ENCODE measurements at regions not wholly inside any gene's neighbourhood (a gene's known extent, or its start where the extent isn't known, plus 50 kb on each side); places are given as distances from the start of the nearest gene placed in this dataset.

GRCh38 chr2:47655563-47655880 lies 84.7 kb upstream of the KCNK12 start:
- FAIRE-seq, result no peak

More at GRCh38 chr2:47655563-47655880, 84.7 kb upstream of the KCNK12 start:
- no peaks in the 10 kb centered on the region for H3K23me2 ChIP-seq (ENCODE audit: low read depth, low read length)
- ChIA-PET POLR2A (ENCODE audit: partially characterized antibody) (interaction anchor here (1.2 to 1.3 kb wide), 3 partner anchors 37 to 127 kb away, joined by 3 to 4 read pairs (median 3); partner anchors contain the start of gene MSH6), CTCF (ENCODE audit: partially characterized antibody) (interaction anchor here (0.9 to 7.0 kb wide), 18 partner anchors 13 to 127 kb away, joined by 3 to 73 read pairs (median 8); no protein-coding TSS in a partner anchor)
- no peak overlapping the region for H2BK15ac ChIP-seq (ENCODE audit: low read length)
- peak overlapping the region; percentile 68; the same call in 1 of the 2 replicates for H2BK12ac ChIP-seq (ENCODE audit: low read depth, low read length)
- H3K4ac ChIP-seq (replicated peaks; ENCODE audit: insufficient read length, low read depth, low read length), result no peak overlapping the region
- H3K23ac ChIP-seq (ENCODE audit: insufficient read length), result no peak overlapping the region
- DNase-seq (ENCODE audit: low read depth in 1 of 2, low spot score in 2 of 2), result no peak
- no peaks in the 10 kb centered on the region for H3K36me3 ChIP-seq (ENCODE audit: control insufficient read depth in 2 of 4, insufficient read depth in 4 of 4, low read length in 3 of 4)
- H3K27me3 ChIP-seq (replicated peaks in 1 of 4; ENCODE audit: control insufficient read depth in 3 of 4, extremely low read depth in 1 of 4, insufficient read depth in 3 of 4, low read length in 3 of 4), result no peaks in the 10 kb centered on the region; a peak in 2 of 7 replicates
- no peak overlapping the region for H4K8ac ChIP-seq (ENCODE audit: extremely low read depth, insufficient read depth, low read length)
- no peak for TF ChIP-seq SIRT6 (IDR thresholded peaks at IDR 0.05; ENCODE audit: low read length)
- peak; percentile 89 for TF ChIP-seq TAF7 (optimal IDR thresholded peaks at IDR 0.05; ENCODE audit: borderline replicate concordance, low read depth, low read length)
- TF ChIP-seq POLR2AphosphoS5 (IDR thresholded peaks at IDR 0.05; ENCODE audit: low read depth, low read length), result peak; percentile 52; the same call in 1 of the 2 replicates
- peak in 1 of 2 experiments; percentile 59; a peak in 2 of 3 replicates for TF ChIP-seq POLR2A (IDR thresholded peaks at IDR 0.05; ENCODE audit: control extremely low read depth in 1 of 2, low read depth in 2 of 2, low read length in 2 of 2)
- no peak for TF ChIP-seq SIX5 (IDR thresholded peaks at IDR 0.05; ENCODE audit: low read depth, low read length)
- H2BK5ac ChIP-seq (ENCODE audit: low read depth, low read length), result peak overlapping the region; percentile 38; the same call in 1 of the 2 replicates
- H3K4me3 ChIP-seq (ENCODE audit: extremely low read depth in 1 of 4, insufficient read depth in 2 of 4, low read depth in 3 of 4, low read length in 4 of 4), result no peak overlapping the region
- H3K14ac ChIP-seq (ENCODE audit: insufficient read length), result no peak overlapping the region
- H3K27ac ChIP-seq (ENCODE audit: low read depth, low read length), result no peak overlapping the region
- peak overlapping the region; percentile 84; the same call in 1 of the 2 replicates for H3K18ac ChIP-seq (ENCODE audit: extremely low read depth, low read length)
- H2BK20ac ChIP-seq (ENCODE audit: low read length), result peak overlapping the region; percentile 18; the same call in 1 of the 2 replicates
- no peaks in the 10 kb centered on the region for H3K79me1 ChIP-seq (ENCODE audit: low read depth, low read length)
- WGBS, 2 experiments (ENCODE audit: extremely low coverage in 1 of 2, insufficient coverage in 1 of 2, insufficient read length in 1 of 2, insufficient replicate concordance in 2 of 2, low coverage in 1 of 2, low lambda C conversion rate in 2 of 2, missing lambda C conversion rate in 1 of 2), result 74% methylated on average over 2 of the region's 2 CpGs; no CpG with 5 or more reads in 1 of the 2 experiments
- H2BK120ac ChIP-seq (replicated peaks; ENCODE audit: low read depth, low read length), result peak overlapping the region; percentile 81
- no peaks in the 10 kb centered on the region for H4K20me1 ChIP-seq (replicated peaks in 1 of 2; ENCODE audit: control insufficient read depth in 1 of 2, insufficient read depth in 2 of 2, low read length in 2 of 2)
- no peak overlapping the region for H3K9ac ChIP-seq (replicated peaks in 1 of 4; ENCODE audit: extremely low read depth in 1 of 4, low read depth in 3 of 4, low read length in 3 of 4)
- H3K9me3 ChIP-seq (ENCODE audit: insufficient read depth in 2 of 2, low read depth in 1 of 2, low read length in 1 of 2), result no peaks in the 10 kb centered on the region
- peak overlapping the region; percentile 45 for H4K91ac ChIP-seq (replicated peaks; ENCODE audit: insufficient read length, low read length)
- peak overlapping the region; percentile 45 for H4K5ac ChIP-seq (ENCODE audit: insufficient read length, low read depth, low read length)
- H3K56ac ChIP-seq (replicated peaks; ENCODE audit: insufficient read length, low read depth, low read length), result no peak overlapping the region
- H3K79me2 ChIP-seq (ENCODE audit: control insufficient read depth in 1 of 2, insufficient read depth in 2 of 2, low read length in 2 of 2), result no peaks in the 10 kb centered on the region
- H3K4me2 ChIP-seq (ENCODE audit: insufficient read depth in 1 of 2, low read depth in 2 of 2, low read length in 2 of 2), result no peak overlapping the region
- no peak overlapping the region for H2AK5ac ChIP-seq (ENCODE audit: low read depth, low read length)
- H3K4me1 ChIP-seq (replicated peaks in 1 of 4; ENCODE audit: control insufficient read depth in 3 of 4, insufficient read depth in 4 of 4, low read length in 3 of 4), result peaks cover 9 to 19% (median 17%) of the 10 kb centered on the region in 4 experiments
- no peak overlapping the region for H2AFZ ChIP-seq (ENCODE audit: low read length)

Data from H1 (cell line).